SU-DHL-6 (cell line): ENCODE measurements at regions not wholly inside any gene's neighbourhood (a gene's known extent, or its start where the extent isn't known, plus 50 kb on each side); places are given as distances from the start of the nearest gene placed in this dataset.

Source experiments
- H2AFZ ChIP-seq: fragments of 200-600 bp; sonication (generic); 2 replicates; pipeline ENCODE4 v1.6.1; 2014; ENCODE audit warnings: low read depth, mild to moderate bottlenecking, moderate library complexity, mixed read lengths, antibody characterized with exemption, low read length; ENCODE audit not compliant: severe bottlenecking
- H3F3A ChIP-seq: fragments of 200-600 bp; shearing (Covaris generic); 2 replicates; pipeline ENCODE4 v1.6.0; 2016; ENCODE audit warnings: antibody characterized with exemption, mild to moderate bottlenecking; ENCODE audit not compliant: insufficient read depth
- H3K27ac ChIP-seq: fragments of 200-600 bp; sonication (generic); 2 replicates; pipeline ENCODE4 v1.5.1; 2016; ENCODE audit warnings: low read depth, mild to moderate bottlenecking, low read length, moderate library complexity, mixed read lengths
- H3K27me3 ChIP-seq: fragments of 200-600 bp; sonication (generic), shearing (Covaris generic); 2 replicates; pipeline ENCODE4 v1.6.0; 2014; ENCODE audit warnings: mild to moderate bottlenecking, low read length
- H3K36me3 ChIP-seq: fragments of 200-600 bp; sonication (generic); 2 replicates; pipeline ENCODE4 v1.6.1; 2014; ENCODE audit warnings: mild to moderate bottlenecking, low read length, mixed read lengths
- H3K4me2 ChIP-seq: fragments of 300-600, 200-600 bp; shearing (Covaris generic), sonication (generic); 2 replicates; pipeline ENCODE4 v1.6.0; 2014; ENCODE audit warnings: low read length, low read depth, mild to moderate bottlenecking; ENCODE audit not compliant: poor library complexity, severe bottlenecking
- H3K4me3 ChIP-seq: fragments of 200-600 bp; sonication (generic); 2 replicates; pipeline ENCODE4 v1.5.1; 2014; ENCODE audit warnings: antibody characterized with exemption, low read length, mild to moderate bottlenecking, mixed read lengths; ENCODE audit not compliant: insufficient read depth, poor library complexity, severe bottlenecking
- H3K79me2 ChIP-seq: fragments of 200-600 bp; sonication (generic); 2 replicates; pipeline ENCODE4 v1.6.1; 2014; ENCODE audit warnings: mild to moderate bottlenecking, low read length, moderate library complexity; ENCODE audit not compliant: insufficient read depth
- H3K9ac ChIP-seq: fragments of 200-600 bp; sonication (generic); 2 replicates; pipeline ENCODE4 v1.7.0; 2014; ENCODE audit warnings: mild to moderate bottlenecking, low read length
- H3K9me2 ChIP-seq: fragments of 200-600 bp; sonication (generic); replicated peaks from 2 replicates; pipeline ENCODE4 v1.6.1; 2014; ENCODE audit warnings: low read length; ENCODE audit not compliant: insufficient read depth
- H3K9me3 ChIP-seq: fragments of 200-600 bp; sonication (generic); 2 replicates; pipeline ENCODE4 v1.6.1; 2014; ENCODE audit warnings: low read length, mixed read lengths; ENCODE audit not compliant: insufficient read depth
- H4K20me1 ChIP-seq: fragments of 200-600 bp; sonication (generic); 2 replicates; pipeline ENCODE4 v1.6.1; 2014; ENCODE audit warnings: low read depth, mild to moderate bottlenecking, antibody characterized with exemption, low read length, moderate library complexity, mixed read lengths
- EZH2phosphoT487 ChIP-seq: fragments of 200-600 bp; sonication (generic), shearing (Covaris generic); conservative IDR thresholded peaks from 2 replicates; pipeline ENCODE4 v1.6.1; 2018; ENCODE audit warnings: mild to moderate bottlenecking, antibody characterized with exemption, low read length, moderate library complexity, mixed read lengths
- TF ChIP-seq, protein P1 (sequence below): fragments of 200-600 bp; sonication (generic); IDR thresholded peaks from one replicate; pipeline ENCODE4 v1.5.1; 2017; ENCODE audit warnings: antibody characterized with exemption, mild to moderate bottlenecking, low read length, moderate library complexity; ENCODE audit not compliant: insufficient read depth, poor library complexity, severe bottlenecking

- TF ChIP-seq EZH2phosphoT487, result no peak
- TF ChIP-seq, protein P1, sequence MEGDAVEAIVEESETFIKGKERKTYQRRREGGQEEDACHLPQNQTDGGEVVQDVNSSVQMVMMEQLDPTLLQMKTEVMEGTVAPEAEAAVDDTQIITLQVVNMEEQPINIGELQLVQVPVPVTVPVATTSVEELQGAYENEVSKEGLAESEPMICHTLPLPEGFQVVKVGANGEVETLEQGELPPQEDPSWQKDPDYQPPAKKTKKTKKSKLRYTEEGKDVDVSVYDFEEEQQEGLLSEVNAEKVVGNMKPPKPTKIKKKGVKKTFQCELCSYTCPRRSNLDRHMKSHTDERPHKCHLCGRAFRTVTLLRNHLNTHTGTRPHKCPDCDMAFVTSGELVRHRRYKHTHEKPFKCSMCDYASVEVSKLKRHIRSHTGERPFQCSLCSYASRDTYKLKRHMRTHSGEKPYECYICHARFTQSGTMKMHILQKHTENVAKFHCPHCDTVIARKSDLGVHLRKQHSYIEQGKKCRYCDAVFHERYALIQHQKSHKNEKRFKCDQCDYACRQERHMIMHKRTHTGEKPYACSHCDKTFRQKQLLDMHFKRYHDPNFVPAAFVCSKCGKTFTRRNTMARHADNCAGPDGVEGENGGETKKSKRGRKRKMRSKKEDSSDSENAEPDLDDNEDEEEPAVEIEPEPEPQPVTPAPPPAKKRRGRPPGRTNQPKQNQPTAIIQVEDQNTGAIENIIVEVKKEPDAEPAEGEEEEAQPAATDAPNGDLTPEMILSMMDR, result no peak
- Histone ChIP-seq H3K79me2 (no peaks in the 10 kb centered on the region), H3K9me3 (no peaks in the 10 kb centered on the region), H3K9ac (no peak overlapping the region), H3K4me2 (no peak overlapping the region), H3F3A (no peaks in the 10 kb centered on the region), H3K4me3 (no peak overlapping the region), H2AFZ (no peak overlapping the region), H3K27me3 (no peaks in the 10 kb centered on the region), H4K20me1 (no peaks in the 10 kb centered on the region), H3K9me2 (no peaks in the 10 kb centered on the region), H3K36me3 (no peaks in the 10 kb centered on the region), H3K27ac (no peak overlapping the region)
Measured at GRCh38 chr7:94276027-94276426, 118.7 kb upstream of the COL1A2 start.

GRCh38 chr7:94276795-94277194 is 117.9 kb upstream of the COL1A2 start:
- H3K9me2 ChIP-seq, result no peaks in the 10 kb centered on the region
- no peak overlapping the region for H3K4me3 ChIP-seq
- H3K79me2 ChIP-seq, result no peaks in the 10 kb centered on the region
- H4K20me1 ChIP-seq, result no peaks in the 10 kb centered on the region
- H3K4me2 ChIP-seq, result no peak overlapping the region
- TF ChIP-seq, protein P1, result peak; percentile 36
- no peak for TF ChIP-seq EZH2phosphoT487
- H3F3A ChIP-seq, result no peaks in the 10 kb centered on the region
- H3K27ac ChIP-seq, result no peak overlapping the region
- H3K9me3 ChIP-seq, result no peaks in the 10 kb centered on the region
- no peaks in the 10 kb centered on the region for H3K27me3 ChIP-seq
- no peak overlapping the region for H3K9ac ChIP-seq
- H2AFZ ChIP-seq, result no peak overlapping the region
- no peaks in the 10 kb centered on the region for H3K36me3 ChIP-seq

DNA sequence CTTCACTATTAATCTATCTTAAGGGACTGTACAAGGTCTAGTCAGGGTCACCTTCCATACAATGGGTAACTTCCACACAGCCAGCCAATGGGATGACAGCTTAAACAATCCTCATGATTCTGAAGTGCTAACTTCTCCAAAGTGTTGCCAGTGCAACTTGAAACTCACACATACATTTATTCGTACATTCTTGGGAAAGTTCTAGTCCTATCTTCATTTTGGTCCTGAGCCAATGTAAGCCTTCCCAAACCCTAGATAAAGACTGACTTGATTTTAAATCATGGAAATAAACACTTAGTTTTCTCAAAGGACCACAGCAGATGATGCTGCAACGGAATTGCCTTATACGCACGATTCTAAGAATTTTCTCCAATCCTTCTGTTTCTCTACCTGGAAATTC is 117.5 kb upstream of the COL1A2 start:
- Histone ChIP-seq H3K9me2 (no peaks in the 10 kb centered on the region), H3K79me2 (no peaks in the 10 kb centered on the region), H3K27ac (no peak overlapping the region), H3K9ac (no peak overlapping the region), H4K20me1 (no peaks in the 10 kb centered on the region), H3K9me3 (no peaks in the 10 kb centered on the region), H3K4me2 (no peak overlapping the region), H3K36me3 (no peaks in the 10 kb centered on the region), H3K4me3 (no peak overlapping the region), H2AFZ (no peak overlapping the region), H3K27me3 (no peaks in the 10 kb centered on the region), H3F3A (no peaks in the 10 kb centered on the region)
- no peak for TF ChIP-seq EZH2phosphoT487
- TF ChIP-seq, protein P1, result peak; percentile 1

DNA sequence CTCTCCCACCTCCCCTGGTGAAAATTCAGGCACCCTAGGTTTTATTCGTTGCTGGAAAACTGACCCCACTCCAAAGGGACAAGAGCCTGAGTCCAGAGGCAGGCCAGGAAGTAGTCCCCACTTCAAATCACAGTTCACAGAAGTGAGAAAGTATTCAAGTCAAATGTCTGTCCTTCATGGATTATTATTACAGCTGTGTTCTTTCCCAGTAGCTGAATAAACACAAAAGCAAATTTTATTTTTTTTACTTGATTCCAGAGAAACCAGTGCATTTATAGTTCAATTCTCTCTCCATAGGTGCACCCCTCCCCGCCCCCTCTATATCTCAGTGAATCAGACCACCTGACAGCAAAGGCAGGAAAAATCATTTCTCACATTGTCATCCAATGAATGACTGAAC is 113.8 kb upstream of the COL1A2 start:
- Histone ChIP-seq H3K36me3 (no peaks in the 10 kb centered on the region), H3K27ac (no peak overlapping the region), H3F3A (no peaks in the 10 kb centered on the region), H3K9ac (no peak overlapping the region), H4K20me1 (no peaks in the 10 kb centered on the region), H3K4me3 (no peak overlapping the region), H3K79me2 (no peaks in the 10 kb centered on the region), H3K9me2 (no peaks in the 10 kb centered on the region), H3K27me3 (no peaks in the 10 kb centered on the region), H3K4me2 (no peak overlapping the region), H3K9me3 (no peaks in the 10 kb centered on the region), H2AFZ (no peak overlapping the region)
- TF ChIP-seq, protein P1, result no peak
- no peak for TF ChIP-seq EZH2phosphoT487
